ENCODE measurements at regions not wholly inside any gene's neighbourhood (a gene's known extent, or its start where the extent isn't known, plus 50 kb on each side); places are given as distances from the start of the nearest gene placed in this dataset.

- Histone ChIP-seq H3K27ac (no peak overlapping the region), H3K27me3 (no peaks in the 10 kb centered on the region), H3K9me3 (no peaks in the 10 kb centered on the region), H3K4me3 (no peak overlapping the region), H3K36me3 (no peaks in the 10 kb centered on the region), H3K4me1 (no peaks in the 10 kb centered on the region)
- TF ChIP-seq POLR2A (IDR thresholded peaks at IDR 0.05) (no peak), EP300 (IDR thresholded peaks at IDR 0.05) (no peak), POLR2AphosphoS5 (IDR thresholded peaks at IDR 0.05) (no peak), CTCF (IDR thresholded peaks at IDR 0.05) (no peak)
- no peak for DNase-seq
- intact Hi-C loops (cut with DNase I), result no loop called here
- 88 to 91% methylated on average over 2 of the region's 2 CpGs for WGBS, 2 donors
Measured at GRCh38 chr4:116866106-116866505, 219.3 kb downstream of the TRAM1L1 start.

DNA sequence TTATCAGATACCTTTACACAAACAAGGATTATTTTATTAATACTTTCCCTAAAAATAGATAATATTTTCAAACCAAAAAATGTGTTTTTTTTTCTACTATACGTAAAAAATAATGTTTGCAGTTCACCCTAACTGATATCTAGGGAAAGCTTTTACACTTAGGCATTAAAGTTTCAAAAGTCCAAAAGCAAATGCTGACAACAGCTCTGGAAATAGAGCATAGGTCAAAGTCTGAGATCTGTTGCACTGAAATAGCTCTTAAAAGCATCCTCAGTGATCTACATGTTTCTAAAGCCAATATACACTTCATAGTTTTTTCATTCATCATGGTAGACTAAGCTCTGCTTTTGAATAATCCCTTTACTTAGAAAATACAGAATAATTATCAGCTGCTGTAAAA lies 222.8 kb downstream of the TRAM1L1 start:
- intact Hi-C loops (cut with DNase I), result no loop called here
- no peak overlapping the region for H3K4me3 ChIP-seq
- TF ChIP-seq EP300 (IDR thresholded peaks at IDR 0.05) (no peak), POLR2AphosphoS5 (IDR thresholded peaks at IDR 0.05) (no peak), POLR2A (IDR thresholded peaks at IDR 0.05) (no peak), CTCF (IDR thresholded peaks at IDR 0.05) (no peak)
- H3K27me3 ChIP-seq, result no peaks in the 10 kb centered on the region
- no peak overlapping the region for H3K27ac ChIP-seq
- H3K36me3 ChIP-seq, result no peaks in the 10 kb centered on the region
- no peaks in the 10 kb centered on the region for H3K9me3 ChIP-seq
- no peaks in the 10 kb centered on the region for H3K4me1 ChIP-seq
- WGBS, 2 donors, result 33 to 74% methylated on average over 1 of the region's 1 CpG
- DNase-seq, result no peak

- Histone ChIP-seq H3K27ac (no peak overlapping the region), H3K27me3 (no peaks in the 10 kb centered on the region), H3K9me3 (no peaks in the 10 kb centered on the region), H3K36me3 (no peaks in the 10 kb centered on the region), H3K4me1 (no peaks in the 10 kb centered on the region), H3K4me3 (no peak overlapping the region)
- intact Hi-C loops (cut with DNase I), result no loop called here
- TF ChIP-seq CTCF (IDR thresholded peaks at IDR 0.05), result no peak
- TF ChIP-seq EP300 (IDR thresholded peaks at IDR 0.05), result no peak
- TF ChIP-seq POLR2A (IDR thresholded peaks at IDR 0.05), result no peak
- no peak for TF ChIP-seq POLR2AphosphoS5 (IDR thresholded peaks at IDR 0.05)
- no peak for DNase-seq
- WGBS, 2 donors, result 86 to 93% methylated on average over 1 of the region's 1 CpG
Measured at GRCh38 chr4:116860891-116861290, 224.5 kb downstream of the TRAM1L1 start.

GRCh38 chr4:116849620-116850019 lies 235.8 kb downstream of the TRAM1L1 start:
- H3K4me3 ChIP-seq, result no peak overlapping the region
- intact Hi-C loops (cut with DNase I), result no loop called here

More at GRCh38 chr4:116849620-116850019, 235.8 kb downstream of the TRAM1L1 start:
- DNase-seq, result no peak
- Histone ChIP-seq H3K9me3 (no peaks in the 10 kb centered on the region), H3K4me1 (no peaks in the 10 kb centered on the region), H3K27ac (no peak overlapping the region), H3K27me3 (no peaks in the 10 kb centered on the region), H3K36me3 (no peaks in the 10 kb centered on the region)
- TF ChIP-seq CTCF (IDR thresholded peaks at IDR 0.05) (no peak), EP300 (IDR thresholded peaks at IDR 0.05) (no peak), POLR2A (IDR thresholded peaks at IDR 0.05) (no peak), POLR2AphosphoS5 (IDR thresholded peaks at IDR 0.05) (no peak)

Data from sigmoid colon (tissue), 6 donors.